ENCODE measurements at regions not wholly inside any gene's neighbourhood (a gene's known extent, or its start where the extent isn't known, plus 50 kb on each side); places are given as distances from the start of the nearest gene placed in this dataset.

- DNase-seq, result no peak
Observed at GRCh38 chr22:49240472-49240871, 587.2 kb downstream of the BRD1 start.

- no peak for DNase-seq
Observed at GRCh38 chr22:49240016-49240380, 587.7 kb downstream of the BRD1 start.

GRCh38 chr22:49239264-49240015 lies 588.2 kb downstream of the BRD1 start:
- no peak for DNase-seq

- DNase-seq, result no peak
Observed at GRCh38 chr22:49238181-49239141, 589.2 kb downstream of the BRD1 start.

- DNase-seq, result no peak
Observed at GRCh38 chr22:49237703-49238102, 590.0 kb downstream of the BRD1 start.

GRCh38 chr22:49237279-49237678 lies 590.4 kb downstream of the BRD1 start:
- no peak for DNase-seq

- no peak for DNase-seq
Observed at GRCh38 chr22:49236541-49237075, 591.1 kb downstream of the BRD1 start.

- DNase-seq, result no peak
Observed at GRCh38 chr22:49235463-49236300, 592.0 kb downstream of the BRD1 start.

- no peak for DNase-seq
Observed at GRCh38 chr22:49234459-49234858, 593.2 kb downstream of the BRD1 start.

GRCh38 chr22:49233507-49234100 lies 594.1 kb downstream of the BRD1 start:
- no peak for DNase-seq

GRCh38 chr22:49232319-49233067 lies 595.2 kb downstream of the BRD1 start:
- DNase-seq, result no peak

- no peak for DNase-seq
Observed at GRCh38 chr22:49230194-49230577, 597.5 kb downstream of the BRD1 start.

- DNase-seq, result no peak
Observed at GRCh38 chr22:49229483-49230193, 598.0 kb downstream of the BRD1 start.

- DNase-seq, result no peak
Observed at GRCh38 chr22:49228431-49229037, 599.1 kb downstream of the BRD1 start.

- DNase-seq, result no peak
Observed at GRCh38 chr22:49227670-49228069, 600.0 kb downstream of the BRD1 start.

GRCh38 chr22:49226096-49226495 lies 601.6 kb downstream of the BRD1 start:
- no peak for DNase-seq

- DNase-seq, result no peak
Observed at GRCh38 chr22:49224243-49224642, 603.4 kb downstream of the BRD1 start.

GRCh38 chr22:49218142-49218541 lies 609.5 kb downstream of the BRD1 start:
- DNase-seq, result no peak

- no peak for DNase-seq
Observed at GRCh38 chr22:49216579-49216978, 611.1 kb downstream of the BRD1 start.

- DNase-seq, result no peak
Observed at GRCh38 chr22:49215840-49216239, 611.8 kb downstream of the BRD1 start.

- no peak for DNase-seq
Observed at GRCh38 chr22:49214976-49215375, 612.7 kb downstream of the BRD1 start.

Measured in activated CD4-positive, alpha-beta T cell treated with anti-CD3 and anti-CD28 coated beads, Interleukin-2, amount 50 U/mL, for 16 hours (primary cell).